GM12874 (cell line): ENCODE measurements at regions not wholly inside any gene's neighbourhood (a gene's known extent, or its start where the extent isn't known, plus 50 kb on each side); places are given as distances from the start of the nearest gene placed in this dataset.

Source experiments
- CTCF ChIP-seq: IDR thresholded peaks from 2 replicates; pipeline ENCODE4 v1.5.1; 2011; ENCODE audit warnings: low read depth, mild to moderate bottlenecking, control low read depth, low read length, moderate library complexity; ENCODE audit not compliant: insufficient read depth

GRCh38 chr5:163162645-163163044 is 274.8 kb upstream of the CCNG1 start:
- no peak for TF ChIP-seq CTCF

GRCh38 chr5:163163858-163164257 is 273.5 kb upstream of the CCNG1 start:
- TF ChIP-seq CTCF: no peak

- TF ChIP-seq CTCF: no peak
Measured at GRCh38 chr5:163165277-163165676, 272.1 kb upstream of the CCNG1 start.

GRCh38 chr5:163172540-163173338 is 264.7 kb upstream of the CCNG1 start:
- no peak for TF ChIP-seq CTCF

GRCh38 chr5:163177971-163178370 is 259.4 kb upstream of the CCNG1 start:
- TF ChIP-seq CTCF: no peak

GRCh38 chr5:163185315-163185714 is 252.1 kb upstream of the CCNG1 start:
- TF ChIP-seq CTCF: no peak

GRCh38 chr5:163189023-163189553 is 248.3 kb upstream of the CCNG1 start:
- TF ChIP-seq CTCF: no peak
